Activated CD4-positive, alpha-beta T cell treated with anti-CD3 and anti-CD28 coated beads for 36 hours (primary cell): ENCODE measurements at regions not wholly inside any gene's neighbourhood (a gene's known extent, or its start where the extent isn't known, plus 50 kb on each side); places are given as distances from the start of the nearest gene placed in this dataset.
"Not testable (repeated sequence)": the region's sequence is repeated elsewhere in the genome, so short reads cannot be mapped to it uniquely, and the experiment has no call there.

Source experiments
- ATAC-seq: fragments of 200-7000 bp; cut with Tn5 transposase; one replicate; pipeline ENCODE4 v1.10.0; 2021; ENCODE audit warnings: mild to moderate bottlenecking, moderate library complexity
- CTCF ChIA-PET: fragments of 350-600 bp; sonication (Branson Sonifier 250); formaldehyde crosslinking; loops from one replicate; lab custom pipeline; 2021; ENCODE audit warnings: antibody characterized with exemption; lab: Charles Lee
- POLR2A ChIA-PET: fragments of 350-600 bp; sonication (Branson Sonifier 250); formaldehyde crosslinking; loops from one replicate; lab custom pipeline; 2021; ENCODE audit warnings: antibody characterized with exemption, inconsistent platforms; lab: Charles Lee
- DNase-seq: peaks from one replicate; pipeline ENCODE4 v3.0.0-alpha.2; 2020
- H3K27ac Mint-ChIP-seq: one replicate; pipeline ENCODE4 v1.8.0; 2021; ENCODE audit warnings: mixed read lengths
- H3K27me3 Mint-ChIP-seq: one replicate; pipeline ENCODE4 v1.8.0; 2021; ENCODE audit warnings: mixed read lengths
- H3K36me3 Mint-ChIP-seq: one replicate; pipeline ENCODE4 v1.8.0; 2021; ENCODE audit warnings: low read depth, mixed read lengths
- H3K4me1 Mint-ChIP-seq: one replicate; pipeline ENCODE4 v1.8.0; 2021; ENCODE audit warnings: mixed read lengths
- H3K4me3 Mint-ChIP-seq: one replicate; pipeline ENCODE4 v1.8.0; 2021; ENCODE audit warnings: mild to moderate bottlenecking, moderate library complexity, mixed read lengths
- H3K9me3 Mint-ChIP-seq: one replicate; pipeline ENCODE4 v1.8.0; 2021; ENCODE audit warnings: low read depth, mixed read lengths
- intact Hi-C, 2 experiments: fragments of 100-400 bp; cut with DNase I in 1 of 2; cut with micrococcal nuclease in 1 of 2; formaldehyde crosslinking; loops; one replicate each; pipeline versions ENCODE4 v1.14.2 to v1.15.1; 2022 to 2024; cut with DNase I, micrococcal nuclease

- DNase-seq, H3K4me1 Mint-ChIP-seq, H3K9me3 Mint-ChIP-seq, POLR2A ChIA-PET, H3K27ac Mint-ChIP-seq, H3K36me3 Mint-ChIP-seq, ATAC-seq, intact Hi-C loops, H3K4me3 Mint-ChIP-seq, CTCF ChIA-PET, H3K27me3 Mint-ChIP-seq: not testable (repeated sequence)
These were observed 67.5 kb upstream of the TBX18 start for GRCh38 chr6:84831924-84832323.

- CTCF ChIA-PET, result no interaction called here
- Mint-ChIP-seq H3K36me3 (no peaks in the 10 kb centered on the region), H3K27ac (no peak overlapping the region), H3K27me3 (no peaks in the 10 kb centered on the region), H3K4me1 (no peaks in the 10 kb centered on the region), H3K9me3 (peaks cover 8% of the 10 kb centered on the region), H3K4me3 (no peak overlapping the region)
- POLR2A ChIA-PET, result no interaction called here
- DNase-seq (no peak), ATAC-seq (no peak)
- intact Hi-C loops, result no loop called here
These were observed 61.1 kb upstream of the TBX18 start for GRCh38 chr6:84825461-84825860.

GRCh38 chr6:84821314-84821713, 56.9 kb upstream of the TBX18 start:
- POLR2A ChIA-PET, H3K27ac Mint-ChIP-seq, CTCF ChIA-PET, H3K4me3 Mint-ChIP-seq, DNase-seq, H3K27me3 Mint-ChIP-seq, intact Hi-C loops, H3K36me3 Mint-ChIP-seq, ATAC-seq, H3K9me3 Mint-ChIP-seq, H3K4me1 Mint-ChIP-seq: not testable (repeated sequence)

- Mint-ChIP-seq H3K27ac (no peak overlapping the region), H3K4me3 (no peak overlapping the region), H3K36me3 (no peaks in the 10 kb centered on the region), H3K27me3 (no peaks in the 10 kb centered on the region), H3K4me1 (no peaks in the 10 kb centered on the region), H3K9me3 (no peaks in the 10 kb centered on the region)
- no peak for DNase-seq
- no peak for ATAC-seq
- CTCF ChIA-PET, result no interaction called here
- POLR2A ChIA-PET, result no interaction called here
- intact Hi-C loops, result no loop called here
These were observed 52.3 kb upstream of the TBX18 start for GRCh38 chr6:84816741-84817140.

GRCh38 chr6:84815896-84816735, 51.7 kb upstream of the TBX18 start:
- POLR2A ChIA-PET, result no interaction called here
- Mint-ChIP-seq H3K27me3 (no peaks in the 10 kb centered on the region), H3K4me1 (no peaks in the 10 kb centered on the region), H3K9me3 (no peaks in the 10 kb centered on the region), H3K27ac (no peak overlapping the region), H3K4me3 (no peak overlapping the region), H3K36me3 (no peaks in the 10 kb centered on the region)
- CTCF ChIA-PET, result no interaction called here
- DNase-seq (no peak), ATAC-seq (no peak)
- intact Hi-C loops, result no loop called here
